HG02610 (cell line): ENCODE measurements at regions not wholly inside any gene's neighbourhood (a gene's known extent, or its start where the extent isn't known, plus 50 kb on each side); places are given as distances from the start of the nearest gene placed in this dataset.
A peak's percentile ranks its signal among the peaks of the same experiment; 100 is the strongest.
"Not testable (repeated sequence)": the region's sequence is repeated elsewhere in the genome, so short reads cannot be mapped to it uniquely, and the experiment has no call there.

Source experiments
- ATAC-seq: cut with Tn5 transposase; IDR thresholded peaks from one replicate; pipeline ENCODE4 v1.9.1; 2021; ENCODE audit warnings: mild to moderate bottlenecking, moderate library complexity; ENCODE audit not compliant: unreplicated experiment

- ATAC-seq, result no peak
Observed at GRCh38 chr4:11814758-11815157, 386.1 kb upstream of the HS3ST1 start.

- no peak for ATAC-seq
Observed at GRCh38 chr4:11813951-11814446, 385.3 kb upstream of the HS3ST1 start.

GRCh38 chr4:11811521-11811920, 382.8 kb upstream of the HS3ST1 start:
- not testable (repeated sequence) for ATAC-seq

GRCh38 chr4:11805842-11806241, 377.1 kb upstream of the HS3ST1 start:
- no peak for ATAC-seq

GRCh38 chr4:11801466-11802446, 373.1 kb upstream of the HS3ST1 start:
- ATAC-seq, result no peak

- ATAC-seq, result no peak
Observed at GRCh38 chr4:11799196-11799595, 370.5 kb upstream of the HS3ST1 start.

GRCh38 chr4:11791797-11792196, 363.1 kb upstream of the HS3ST1 start:
- ATAC-seq, result no peak

GRCh38 chr4:11790230-11790629, 361.5 kb upstream of the HS3ST1 start:
- no peak for ATAC-seq

GRCh38 chr4:11783588-11783987, 354.9 kb upstream of the HS3ST1 start:
- ATAC-seq, result no peak

- no peak for ATAC-seq
Observed at GRCh38 chr4:11782859-11783258, 354.2 kb upstream of the HS3ST1 start.

- ATAC-seq, result no peak
Observed at GRCh38 chr4:11777447-11777846, 348.8 kb upstream of the HS3ST1 start.

- ATAC-seq, result no peak
Observed at GRCh38 chr4:11774346-11774745, 345.7 kb upstream of the HS3ST1 start.

- ATAC-seq, result no peak
Observed at GRCh38 chr4:11773798-11774197, 345.1 kb upstream of the HS3ST1 start.

GRCh38 chr4:11769434-11769833, 340.7 kb upstream of the HS3ST1 start:
- ATAC-seq, result no peak

- ATAC-seq, result no peak
Observed at GRCh38 chr4:11768251-11768972, 339.7 kb upstream of the HS3ST1 start.

- ATAC-seq, result peak; percentile 69
Observed at GRCh38 chr4:11765849-11766453, 337.3 kb upstream of the HS3ST1 start.

- no peak for ATAC-seq
Observed at GRCh38 chr4:11748164-11748872, 319.6 kb upstream of the HS3ST1 start.

- ATAC-seq, result no peak
Observed at GRCh38 chr4:11746734-11747133, 318.0 kb upstream of the HS3ST1 start.

- ATAC-seq, result no peak
Observed at GRCh38 chr4:11743976-11744375, 315.3 kb upstream of the HS3ST1 start.

- ATAC-seq, result no peak
Observed at GRCh38 chr4:11743236-11743635, 314.5 kb upstream of the HS3ST1 start.

- no peak for ATAC-seq
Observed at GRCh38 chr4:11741190-11741652, 312.5 kb upstream of the HS3ST1 start.
